Aorta (tissue), 5 donors: ENCODE measurements at regions not wholly inside any gene's neighbourhood (a gene's known extent, or its start where the extent isn't known, plus 50 kb on each side); places are given as distances from the start of the nearest gene placed in this dataset.

Experiments
- ATAC-seq: fragments of 200-7000 bp; cut with Tn5 transposase; one replicate; pipeline ENCODE4 v1.9.1; 2022; ENCODE audit warnings: moderate library complexity; ENCODE audit not compliant: low FRiP score
- DNase-seq, 2 donors: peaks; one replicate each; pipeline ENCODE4 v3.0.0-alpha.2; 2020
- H3K27ac ChIP-seq, 2 donors: one replicate each; pipeline ENCODE4 v1.5.1; 2013; ENCODE audit warnings: low read length in 2 of 2, mild to moderate bottlenecking in 2 of 2, moderate library complexity in 2 of 2, control low read depth in 1 of 2, inconsistent platforms in 1 of 2, low read depth in 1 of 2
- H3K27me3 ChIP-seq, 2 donors: one replicate each; pipeline ENCODE4 v1.6.1; 2013; ENCODE audit warnings: control low read depth in 1 of 2, low read length in 1 of 2, mild to moderate bottlenecking in 1 of 2, moderate library complexity in 1 of 2; ENCODE audit not compliant: insufficient read depth in 2 of 2, control insufficient read depth in 1 of 2
- H3K36me3 ChIP-seq, 2 donors: one replicate each; pipeline ENCODE4 v1.6.1; 2013; ENCODE audit warnings: control low read depth in 1 of 2, low read length in 1 of 2, mild to moderate bottlenecking in 1 of 2; ENCODE audit not compliant: insufficient read depth in 2 of 2, control insufficient read depth in 1 of 2
- H3K4me1 ChIP-seq, 2 donors: one replicate each; pipeline ENCODE4 v1.6.1; 2013; ENCODE audit warnings: low read length in 2 of 2, control low read depth in 1 of 2, mild to moderate bottlenecking in 1 of 2, moderate library complexity in 1 of 2; ENCODE audit not compliant: insufficient read depth in 2 of 2, control insufficient read depth in 1 of 2
- H3K4me3 ChIP-seq, 2 donors: one replicate each; pipeline ENCODE4 v1.5.1; 2013; ENCODE audit warnings: low read length in 2 of 2, control low read depth in 1 of 2, mild to moderate bottlenecking in 1 of 2
- H3K9me3 ChIP-seq: one replicate; pipeline ENCODE4 v1.6.1; 2013; ENCODE audit warnings: mild to moderate bottlenecking, low read length; ENCODE audit not compliant: control insufficient read depth
- WGBS, 2 donors: extraction: QIAGEN DNeasy Blood & Tissue Kit; methylation state at CpG; one replicate each; pipeline ENCODE4 v1.1.7; 2013; 5-methylcytosine and 5-hydroxymethylcytosine counted together
- intact Hi-C, 2 donors: fragments of 100-400 bp; cut with DNase I; formaldehyde crosslinking; loops; one replicate each; pipeline versions ENCODE4 v1.14.2 to v1.15.0; 2022
- donor health status: healthy with polysubstance abuse.
- donor health status: Bipolar disorder and iron deficiency.
- donor health status: DM: no; HTN: no; CAD: no.
- donor health status: DM: no; HTN: no; CAD: no.
- donor health status: DM: yes; HTN: yes; CAD: no.

GRCh38 chr12:125272383-125272933 is 207.2 kb downstream of the AACS start:
- Histone ChIP-seq H3K4me3 (no peak overlapping the region), H3K27ac (no peak overlapping the region), H3K27me3 (no peaks in the 10 kb centered on the region), H3K9me3 (peaks cover 2% of the 10 kb centered on the region), H3K4me1 (no peaks in the 10 kb centered on the region), H3K36me3 (peaks cover 0 to 2% of the 10 kb centered on the region in 2 donors)
- no peak for ATAC-seq
- DNase-seq: no peak
- whole genome bisulfite sequencing, 2 donors: 84 to 86% methylated on average over 14 of the region's 14 CpGs
- intact Hi-C loops: no loop called here

- H3K4me1 ChIP-seq: no peaks in the 10 kb centered on the region
- intact Hi-C loops: no loop called here
- no peaks in the 10 kb centered on the region for H3K27me3 ChIP-seq
- H3K36me3 ChIP-seq: peaks cover 0 to 2% of the 10 kb centered on the region in 2 donors
- WGBS, 2 donors: 34 to 55% methylated on average over 10 of the region's 10 CpGs
- H3K9me3 ChIP-seq: peaks cover 2% of the 10 kb centered on the region
- ATAC-seq: no peak
- H3K4me3 ChIP-seq: no peak overlapping the region
- H3K27ac ChIP-seq: no peak overlapping the region
- no peak for DNase-seq
Measured at GRCh38 chr12:125276567-125276966, 211.3 kb downstream of the AACS start.

GRCh38 chr12:125280482-125281377 is 215.5 kb downstream of the AACS start:
- Histone ChIP-seq H3K9me3 (no peaks in the 10 kb centered on the region), H3K27me3 (no peaks in the 10 kb centered on the region), H3K4me1 (no peaks in the 10 kb centered on the region), H3K36me3 (no peaks in the 10 kb centered on the region), H3K4me3 (no peak overlapping the region), H3K27ac (no peak overlapping the region)
- intact Hi-C loops: no loop called here
- ATAC-seq: no peak
- WGBS, 2 donors: 23 to 28% methylated on average over 20 of the region's 20 CpGs
- DNase-seq: no peak

GRCh38 chr12:125282921-125283320 is 217.7 kb downstream of the AACS start:
- 82 to 88% methylated on average over 7 of the region's 7 CpGs for WGBS, 2 donors
- Histone ChIP-seq H3K27ac (no peak overlapping the region), H3K9me3 (no peaks in the 10 kb centered on the region), H3K4me3 (no peak overlapping the region), H3K27me3 (no peaks in the 10 kb centered on the region), H3K36me3 (no peaks in the 10 kb centered on the region), H3K4me1 (no peaks in the 10 kb centered on the region)
- ATAC-seq (no peak), DNase-seq (no peak)
- intact Hi-C loops: no loop called here

GRCh38 chr12:125283521-125283920 is 218.3 kb downstream of the AACS start:
- WGBS, 2 donors: 84 to 86% methylated on average over 9 of the region's 9 CpGs

GRCh38 chr12:125284087-125284486 is 218.9 kb downstream of the AACS start:
- WGBS, 2 donors: 87 to 90% methylated on average over 5 of the region's 5 CpGs
- no peaks in the 10 kb centered on the region for H3K9me3 ChIP-seq
- intact Hi-C loops: no loop called here
- H3K27ac ChIP-seq: no peak overlapping the region
- DNase-seq (no peak), ATAC-seq (no peak)
- no peak overlapping the region for H3K4me3 ChIP-seq
- no peaks in the 10 kb centered on the region for H3K36me3 ChIP-seq
- H3K27me3 ChIP-seq: no peaks in the 10 kb centered on the region
- H3K4me1 ChIP-seq: no peaks in the 10 kb centered on the region

More at GRCh38 chr12:125283521-125283920, 218.3 kb downstream of the AACS start:
- no peaks in the 10 kb centered on the region for H3K4me1 ChIP-seq
- no peak for ATAC-seq
- no peaks in the 10 kb centered on the region for H3K27me3 ChIP-seq
- no peak overlapping the region for H3K4me3 ChIP-seq
- H3K36me3 ChIP-seq: no peaks in the 10 kb centered on the region
- no peaks in the 10 kb centered on the region for H3K9me3 ChIP-seq
- intact Hi-C loops: no loop called here
- no peak overlapping the region for H3K27ac ChIP-seq
- DNase-seq: no peak

- no peak overlapping the region for H3K27ac ChIP-seq
- H3K27me3 ChIP-seq: no peaks in the 10 kb centered on the region
- H3K4me3 ChIP-seq: no peak overlapping the region
- WGBS, 2 donors: 74 to 80% methylated on average over 7 of the region's 7 CpGs
- ATAC-seq (no peak), DNase-seq (no peak)
- H3K36me3 ChIP-seq: no peaks in the 10 kb centered on the region
- no peaks in the 10 kb centered on the region for H3K9me3 ChIP-seq
- intact Hi-C loops: no loop called here
- H3K4me1 ChIP-seq: no peaks in the 10 kb centered on the region
Measured at GRCh38 chr12:125284945-125285685, 219.9 kb downstream of the AACS start.

- Histone ChIP-seq H3K4me3 (no peak overlapping the region), H3K36me3 (no peaks in the 10 kb centered on the region), H3K27me3 (no peaks in the 10 kb centered on the region), H3K27ac (no peak overlapping the region), H3K9me3 (no peaks in the 10 kb centered on the region), H3K4me1 (no peaks in the 10 kb centered on the region)
- intact Hi-C loops: no loop called here
- DNase-seq: no peak
- no peak for ATAC-seq
- WGBS, 2 donors: 94% methylated on average over 7 of the region's 7 CpGs
Measured at GRCh38 chr12:125286005-125286727, 220.9 kb downstream of the AACS start.
